ENCODE measurements at regions not wholly inside any gene's neighbourhood (a gene's known extent, or its start where the extent isn't known, plus 50 kb on each side); places are given as distances from the start of the nearest gene placed in this dataset.

- WGBS (ENCODE audit: insufficient coverage): 86% methylated on average over 5 of the region's 7 CpGs
- H3K4me3 Mint-ChIP-seq: no peak overlapping the region
- no peak for ATAC-seq (replicated peaks in 1 of 4)
These were observed 268.5 kb upstream of the NPSR1 start for GRCh38 chr7:34389332-34390078.

GRCh38 chr7:34390103-34390502 is 267.9 kb upstream of the NPSR1 start:
- H3K27me3 Mint-ChIP-seq: no peaks in the 10 kb centered on the region

More at GRCh38 chr7:34389332-34390078, 268.5 kb upstream of the NPSR1 start:
- Histone ChIP-seq H3K36me3 (ENCODE audit: control insufficient read depth in 2 of 2, extremely low read depth in 1 of 2, insufficient read depth in 1 of 2, low read length in 1 of 2) (no peaks in the 10 kb centered on the region), H3K4me3 (ENCODE audit: control insufficient read depth in 1 of 2, extremely low read depth in 1 of 2, low read length in 1 of 2) (no peak overlapping the region), H3K27me3 (replicated peaks in 1 of 2; ENCODE audit: control insufficient read depth in 2 of 2, extremely low read depth in 1 of 2, insufficient read depth in 2 of 2, low read length in 1 of 2) (no peaks in the 10 kb centered on the region), H3K27ac (ENCODE audit: low read length) (no peak overlapping the region), H3K4me1 (ENCODE audit: control insufficient read depth in 1 of 2, extremely low read depth in 1 of 2, insufficient read depth in 2 of 2, low read length in 2 of 2) (no peaks in the 10 kb centered on the region), H3K9me3 (peaks cover 2% of the 10 kb centered on the region)
- H3K36me3 Mint-ChIP-seq: no peaks in the 10 kb centered on the region
- DNase-seq: no peak
- no peaks in the 10 kb centered on the region for H3K27me3 Mint-ChIP-seq
- ChIA-PET CTCF (no interaction called here), POLR2A (no interaction called here)
- peaks cover 0 to 6% (median 5%) of the 10 kb centered on the region in 3 donors for H3K9me3 Mint-ChIP-seq
- H3K4me1 Mint-ChIP-seq: no peaks in the 10 kb centered on the region
- H3K27ac Mint-ChIP-seq: no peak overlapping the region

GRCh38 chr7:34392972-34393371 is 265.0 kb upstream of the NPSR1 start:
- POLR2A ChIA-PET: no interaction called here

More at GRCh38 chr7:34390103-34390502, 267.9 kb upstream of the NPSR1 start:
- Histone ChIP-seq H3K36me3 (ENCODE audit: control insufficient read depth in 2 of 2, extremely low read depth in 1 of 2, insufficient read depth in 1 of 2, low read length in 1 of 2) (no peaks in the 10 kb centered on the region), H3K9me3 (peaks cover 2% of the 10 kb centered on the region), H3K4me1 (ENCODE audit: control insufficient read depth in 1 of 2, extremely low read depth in 1 of 2, insufficient read depth in 2 of 2, low read length in 2 of 2) (no peaks in the 10 kb centered on the region), H3K27me3 (replicated peaks in 1 of 2; ENCODE audit: control insufficient read depth in 2 of 2, extremely low read depth in 1 of 2, insufficient read depth in 2 of 2, low read length in 1 of 2) (no peaks in the 10 kb centered on the region), H3K27ac (ENCODE audit: low read length) (no peak overlapping the region), H3K4me3 (ENCODE audit: control insufficient read depth in 1 of 2, extremely low read depth in 1 of 2, low read length in 1 of 2) (no peak overlapping the region)
- Mint-ChIP-seq H3K9me3 (peaks cover 0 to 6% (median 5%) of the 10 kb centered on the region in 3 donors), H3K27ac (no peak overlapping the region), H3K4me1 (no peaks in the 10 kb centered on the region), H3K4me3 (no peak overlapping the region), H3K36me3 (no peaks in the 10 kb centered on the region)
- no CpG with 5 or more reads among the region's 1 CpG for WGBS (ENCODE audit: insufficient coverage)
- CTCF ChIA-PET: no interaction called here
- ATAC-seq (replicated peaks in 1 of 4) (no peak), DNase-seq (no peak)
- POLR2A ChIA-PET: no interaction called here

GRCh38 chr7:34396437-34397064 is 261.5 kb upstream of the NPSR1 start:
- H3K9me3 ChIP-seq: no peaks in the 10 kb centered on the region
- H3K9me3 Mint-ChIP-seq: peaks cover 0 to 10% (median 2%) of the 10 kb centered on the region in 3 donors
- no peaks in the 10 kb centered on the region for H3K27me3 Mint-ChIP-seq
- no peak overlapping the region for H3K4me3 ChIP-seq (ENCODE audit: control insufficient read depth in 1 of 2, extremely low read depth in 1 of 2, low read length in 1 of 2)
- no peak overlapping the region for H3K27ac Mint-ChIP-seq
- ChIA-PET CTCF (no interaction called here), POLR2A (no interaction called here)
- no peak overlapping the region for H3K27ac ChIP-seq (ENCODE audit: low read length)
- no peaks in the 10 kb centered on the region for H3K36me3 ChIP-seq (ENCODE audit: control insufficient read depth in 2 of 2, extremely low read depth in 1 of 2, insufficient read depth in 1 of 2, low read length in 1 of 2)
- H3K4me1 ChIP-seq (ENCODE audit: control insufficient read depth in 1 of 2, extremely low read depth in 1 of 2, insufficient read depth in 2 of 2, low read length in 2 of 2): no peaks in the 10 kb centered on the region
- DNase-seq (no peak), ATAC-seq (replicated peaks in 1 of 4) (no peak)
- no peaks in the 10 kb centered on the region for H3K36me3 Mint-ChIP-seq
- no peaks in the 10 kb centered on the region for H3K4me1 Mint-ChIP-seq
- no CpG with 5 or more reads among the region's 2 CpGs for WGBS (ENCODE audit: insufficient coverage)
- no peaks in the 10 kb centered on the region for H3K27me3 ChIP-seq (replicated peaks in 1 of 2; ENCODE audit: control insufficient read depth in 2 of 2, extremely low read depth in 1 of 2, insufficient read depth in 2 of 2, low read length in 1 of 2)
- no peak overlapping the region for H3K4me3 Mint-ChIP-seq

More at GRCh38 chr7:34392972-34393371, 265.0 kb upstream of the NPSR1 start:
- peaks cover 0 to 7% (median 3%) of the 10 kb centered on the region in 3 donors for H3K9me3 Mint-ChIP-seq
- DNase-seq: no peak
- H3K4me1 ChIP-seq (ENCODE audit: control insufficient read depth in 1 of 2, extremely low read depth in 1 of 2, insufficient read depth in 2 of 2, low read length in 2 of 2): no peaks in the 10 kb centered on the region
- CTCF ChIA-PET: no interaction called here
- no peaks in the 10 kb centered on the region for H3K9me3 ChIP-seq
- H3K4me3 ChIP-seq (ENCODE audit: control insufficient read depth in 1 of 2, extremely low read depth in 1 of 2, low read length in 1 of 2): no peak overlapping the region
- no peaks in the 10 kb centered on the region for H3K27me3 Mint-ChIP-seq
- H3K4me3 Mint-ChIP-seq: no peak overlapping the region
- no peak overlapping the region for H3K27ac Mint-ChIP-seq
- no peaks in the 10 kb centered on the region for H3K36me3 Mint-ChIP-seq
- H3K36me3 ChIP-seq (ENCODE audit: control insufficient read depth in 2 of 2, extremely low read depth in 1 of 2, insufficient read depth in 1 of 2, low read length in 1 of 2): no peaks in the 10 kb centered on the region
- H3K4me1 Mint-ChIP-seq: no peaks in the 10 kb centered on the region
- no peak overlapping the region for H3K27ac ChIP-seq (ENCODE audit: low read length)
- no peak for ATAC-seq (replicated peaks in 1 of 4)
- no peaks in the 10 kb centered on the region for H3K27me3 ChIP-seq (replicated peaks in 1 of 2; ENCODE audit: control insufficient read depth in 2 of 2, extremely low read depth in 1 of 2, insufficient read depth in 2 of 2, low read length in 1 of 2)

GRCh38 chr7:34401776-34402175 is 256.2 kb upstream of the NPSR1 start:
- Histone ChIP-seq H3K36me3 (ENCODE audit: control insufficient read depth in 2 of 2, extremely low read depth in 1 of 2, insufficient read depth in 1 of 2, low read length in 1 of 2) (no peaks in the 10 kb centered on the region), H3K4me3 (ENCODE audit: control insufficient read depth in 1 of 2, extremely low read depth in 1 of 2, low read length in 1 of 2) (no peak overlapping the region), H3K27ac (ENCODE audit: low read length) (no peak overlapping the region), H3K27me3 (replicated peaks in 1 of 2; ENCODE audit: control insufficient read depth in 2 of 2, extremely low read depth in 1 of 2, insufficient read depth in 2 of 2, low read length in 1 of 2) (no peaks in the 10 kb centered on the region), H3K9me3 (no peaks in the 10 kb centered on the region), H3K4me1 (ENCODE audit: control insufficient read depth in 1 of 2, extremely low read depth in 1 of 2, insufficient read depth in 2 of 2, low read length in 2 of 2) (no peaks in the 10 kb centered on the region)
- Mint-ChIP-seq H3K4me1 (no peaks in the 10 kb centered on the region), H3K27ac (no peak overlapping the region), H3K36me3 (no peaks in the 10 kb centered on the region), H3K27me3 (no peaks in the 10 kb centered on the region), H3K4me3 (no peak overlapping the region), H3K9me3 (peaks cover 3 to 9% (median 8%) of the 10 kb centered on the region in 3 donors)
- DNase-seq: no peak
- POLR2A ChIA-PET: no interaction called here
- WGBS (ENCODE audit: insufficient coverage): no CpG with 5 or more reads among the region's 2 CpGs
- no peak for ATAC-seq (replicated peaks in 1 of 4)
- CTCF ChIA-PET: no interaction called here

GRCh38 chr7:34406848-34407530 is 251.0 kb upstream of the NPSR1 start:
- no peak for ATAC-seq (replicated peaks in 1 of 4)
- no peak overlapping the region for H3K4me3 ChIP-seq (ENCODE audit: control insufficient read depth in 1 of 2, extremely low read depth in 1 of 2, low read length in 1 of 2)
- no peaks in the 10 kb centered on the region for H3K36me3 Mint-ChIP-seq
- POLR2A ChIA-PET: no interaction called here
- H3K4me1 ChIP-seq (ENCODE audit: control insufficient read depth in 1 of 2, extremely low read depth in 1 of 2, insufficient read depth in 2 of 2, low read length in 2 of 2): no peaks in the 10 kb centered on the region
- WGBS (ENCODE audit: insufficient coverage): 80% methylated on average over 1 of the region's 5 CpGs
- CTCF ChIA-PET: no interaction called here
- H3K4me1 Mint-ChIP-seq: no peaks in the 10 kb centered on the region
- no peaks in the 10 kb centered on the region for H3K27me3 ChIP-seq (replicated peaks in 1 of 2; ENCODE audit: control insufficient read depth in 2 of 2, extremely low read depth in 1 of 2, insufficient read depth in 2 of 2, low read length in 1 of 2)
- no peak overlapping the region for H3K27ac Mint-ChIP-seq
- H3K27ac ChIP-seq (ENCODE audit: low read length): no peak overlapping the region
- H3K9me3 Mint-ChIP-seq: peaks cover 4 to 8% (median 6%) of the 10 kb centered on the region in 3 donors
- no peak overlapping the region for H3K4me3 Mint-ChIP-seq
- H3K9me3 ChIP-seq: no peaks in the 10 kb centered on the region
- no peaks in the 10 kb centered on the region for H3K27me3 Mint-ChIP-seq
- no peaks in the 10 kb centered on the region for H3K36me3 ChIP-seq (ENCODE audit: control insufficient read depth in 2 of 2, extremely low read depth in 1 of 2, insufficient read depth in 1 of 2, low read length in 1 of 2)
- no peak for DNase-seq
